ENCODE measurements at regions not wholly inside any gene's neighbourhood (a gene's known extent, or its start where the extent isn't known, plus 50 kb on each side); places are given as distances from the start of the nearest gene placed in this dataset.
"Not testable (repeated sequence)": the region's sequence is repeated elsewhere in the genome, so short reads cannot be mapped to it uniquely, and the experiment has no call there.

- TF ChIP-seq, protein P1, sequence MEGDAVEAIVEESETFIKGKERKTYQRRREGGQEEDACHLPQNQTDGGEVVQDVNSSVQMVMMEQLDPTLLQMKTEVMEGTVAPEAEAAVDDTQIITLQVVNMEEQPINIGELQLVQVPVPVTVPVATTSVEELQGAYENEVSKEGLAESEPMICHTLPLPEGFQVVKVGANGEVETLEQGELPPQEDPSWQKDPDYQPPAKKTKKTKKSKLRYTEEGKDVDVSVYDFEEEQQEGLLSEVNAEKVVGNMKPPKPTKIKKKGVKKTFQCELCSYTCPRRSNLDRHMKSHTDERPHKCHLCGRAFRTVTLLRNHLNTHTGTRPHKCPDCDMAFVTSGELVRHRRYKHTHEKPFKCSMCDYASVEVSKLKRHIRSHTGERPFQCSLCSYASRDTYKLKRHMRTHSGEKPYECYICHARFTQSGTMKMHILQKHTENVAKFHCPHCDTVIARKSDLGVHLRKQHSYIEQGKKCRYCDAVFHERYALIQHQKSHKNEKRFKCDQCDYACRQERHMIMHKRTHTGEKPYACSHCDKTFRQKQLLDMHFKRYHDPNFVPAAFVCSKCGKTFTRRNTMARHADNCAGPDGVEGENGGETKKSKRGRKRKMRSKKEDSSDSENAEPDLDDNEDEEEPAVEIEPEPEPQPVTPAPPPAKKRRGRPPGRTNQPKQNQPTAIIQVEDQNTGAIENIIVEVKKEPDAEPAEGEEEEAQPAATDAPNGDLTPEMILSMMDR (IDR thresholded peaks at IDR 0.05; ENCODE audit: low read length, missing control alignments), result no peak
- DNase-seq (ENCODE audit: low read depth), result no peak
- H3K4me3 ChIP-seq (replicated peaks; ENCODE audit: low read depth, low read length), result no peak overlapping the region
Observed at GRCh38 chr3:154875142-154875541, 205.0 kb upstream of the MME start.

DNA sequence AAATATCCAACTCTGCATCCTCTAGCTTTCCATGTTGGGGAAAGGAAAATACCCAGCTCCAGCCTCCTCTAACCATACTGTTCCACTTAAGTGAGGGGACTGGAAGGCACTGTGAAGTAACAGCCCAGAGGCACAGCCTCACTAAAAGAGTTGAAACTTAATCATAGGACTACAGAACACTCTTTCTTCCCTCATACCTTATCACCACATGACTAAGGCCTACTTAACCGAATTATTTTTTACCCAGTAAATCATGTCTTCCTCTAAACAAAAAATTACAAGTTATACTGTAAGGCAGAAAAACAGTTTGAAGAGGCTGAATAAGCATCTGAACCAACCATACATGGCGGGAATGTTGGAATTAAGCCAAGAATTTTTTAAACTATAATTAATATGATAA is 207.4 kb upstream of the MME start:
- H3K4me3 ChIP-seq (replicated peaks; ENCODE audit: low read depth, low read length), result no peak overlapping the region
- TF ChIP-seq, protein P1 (IDR thresholded peaks at IDR 0.05; ENCODE audit: low read length, missing control alignments), result no peak
- DNase-seq (ENCODE audit: low read depth), result no peak

DNA sequence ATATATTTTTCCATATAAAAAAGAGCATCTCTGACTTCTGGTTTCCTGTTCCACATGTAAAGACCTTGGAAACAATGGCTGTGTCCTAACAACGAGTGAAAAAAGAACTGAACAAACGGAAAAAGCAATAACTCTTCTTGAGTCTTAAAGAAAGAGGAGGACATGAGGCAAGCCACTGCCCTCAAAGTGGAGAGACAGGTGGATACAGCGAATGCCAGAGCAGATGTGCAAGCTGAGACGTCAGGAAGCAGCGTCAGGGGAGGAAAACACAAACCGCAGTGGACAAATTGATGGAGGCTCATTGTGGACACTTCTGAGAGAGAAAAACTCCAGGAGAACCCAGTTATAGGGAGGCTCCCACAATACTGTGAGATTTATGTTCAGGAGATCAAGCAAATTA is 208.0 kb upstream of the MME start:
- no peak for DNase-seq (ENCODE audit: low read depth)
- TF ChIP-seq, protein P1 (IDR thresholded peaks at IDR 0.05; ENCODE audit: low read length, missing control alignments), result no peak
- H3K4me3 ChIP-seq (replicated peaks; ENCODE audit: low read depth, low read length), result no peak overlapping the region

GRCh38 chr3:154864947-154865346 is 215.2 kb upstream of the MME start:
- no peak overlapping the region for H3K4me3 ChIP-seq (replicated peaks; ENCODE audit: low read depth, low read length)
- DNase-seq (ENCODE audit: low read depth), result no peak
- TF ChIP-seq, protein P1 (IDR thresholded peaks at IDR 0.05; ENCODE audit: low read length, missing control alignments), result no peak

- H3K4me3 ChIP-seq (replicated peaks; ENCODE audit: low read depth, low read length), result no peak overlapping the region
- TF ChIP-seq, protein P1 (IDR thresholded peaks at IDR 0.05; ENCODE audit: low read length, missing control alignments), result no peak
- no peak for DNase-seq (ENCODE audit: low read depth)
Observed at GRCh38 chr3:154862265-154862664, 217.9 kb upstream of the MME start.

DNA sequence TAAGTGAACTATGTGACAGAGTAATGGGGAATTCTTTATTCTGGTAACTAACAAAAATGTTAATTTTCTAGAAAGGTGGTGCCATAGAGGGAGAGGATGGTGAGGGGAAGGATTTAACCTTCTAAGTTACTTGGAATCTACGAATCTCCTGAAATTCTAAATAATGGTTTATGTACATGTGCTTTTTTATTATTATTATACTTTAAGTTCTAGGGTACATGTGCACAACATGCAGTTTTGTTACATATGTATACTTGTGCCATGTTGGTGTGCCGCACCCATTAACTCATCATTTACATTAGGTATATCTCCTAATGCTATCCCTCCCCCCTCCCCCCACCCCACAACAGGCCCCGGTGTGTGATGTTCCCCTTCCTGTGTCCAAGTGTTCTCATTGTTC is 227.1 kb upstream of the MME start:
- not testable (repeated sequence) for H3K4me3 ChIP-seq (replicated peaks; ENCODE audit: low read depth, low read length); DNase-seq (ENCODE audit: low read depth)

DNA sequence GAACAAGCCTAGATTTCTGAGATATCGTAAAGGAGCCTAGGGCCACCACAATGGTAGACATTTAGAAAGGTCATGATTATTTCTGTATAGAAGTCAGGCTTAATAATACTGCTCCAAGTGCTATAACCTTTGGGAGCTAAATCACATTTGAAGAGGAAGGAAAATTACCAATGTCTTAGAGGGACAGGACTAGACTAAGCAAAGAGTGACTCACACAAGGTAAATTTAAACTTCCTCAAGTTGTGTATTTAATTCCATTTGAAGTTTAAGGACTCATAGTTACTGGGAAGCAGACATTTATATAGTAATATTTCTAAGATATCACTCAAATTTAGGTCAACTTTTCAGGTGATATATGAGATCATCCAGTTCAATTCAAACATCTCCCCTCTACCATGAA is 227.6 kb upstream of the MME start:
- DNase-seq (ENCODE audit: low read depth), result no peak
- TF ChIP-seq, protein P1 (IDR thresholded peaks at IDR 0.05; ENCODE audit: low read length, missing control alignments), result no peak

DNA sequence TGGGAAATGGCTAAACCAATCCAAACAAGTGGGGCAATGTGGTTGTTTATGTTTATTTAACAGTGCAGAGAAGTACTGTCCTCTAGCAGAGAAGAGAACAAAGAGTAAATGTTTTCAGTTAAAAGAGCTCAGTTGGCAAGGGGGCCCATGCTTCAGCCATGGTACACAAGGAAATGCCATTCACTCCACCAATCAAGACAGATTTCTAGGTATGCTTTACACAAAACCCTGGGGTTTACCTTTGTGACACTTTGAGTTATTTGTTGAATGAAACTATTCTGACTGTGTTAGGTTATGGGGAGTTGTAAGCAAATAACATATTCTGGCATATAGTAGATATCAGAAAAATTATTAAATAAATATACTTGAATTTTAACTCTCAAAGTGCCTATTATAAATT is 228.5 kb upstream of the MME start:
- no peak for DNase-seq (ENCODE audit: low read depth)
- H3K4me3 ChIP-seq (replicated peaks; ENCODE audit: low read depth, low read length), result no peak overlapping the region
- TF ChIP-seq, protein P1 (IDR thresholded peaks at IDR 0.05; ENCODE audit: low read length, missing control alignments), result no peak

More for the DNA sequence above, 227.6 kb upstream of the MME start:
- no peak overlapping the region for H3K4me3 ChIP-seq (replicated peaks; ENCODE audit: low read depth, low read length)
